ENCODE measurements at regions not wholly inside any gene's neighbourhood (a gene's known extent, or its start where the extent isn't known, plus 50 kb on each side); places are given as distances from the start of the nearest gene placed in this dataset.

DNA sequence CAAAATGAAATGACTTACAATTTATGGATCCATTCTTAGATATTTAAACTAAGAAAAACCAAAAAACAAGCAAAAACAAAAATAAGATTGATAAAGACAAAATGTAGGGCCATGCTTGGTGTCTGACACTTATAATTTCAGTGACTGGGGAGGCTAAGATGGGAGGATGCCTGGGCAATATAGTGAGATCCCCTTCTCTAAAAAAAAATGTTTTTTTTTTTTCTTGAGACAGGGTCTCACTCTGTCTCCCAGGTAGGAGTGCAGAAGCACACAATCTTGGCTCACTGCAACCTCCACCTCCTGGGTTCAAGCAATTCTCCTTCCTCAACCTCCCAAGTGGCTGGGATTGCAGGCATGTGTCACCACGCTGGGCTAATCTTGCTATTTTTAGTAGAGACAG, 92.4 kb downstream of the HFE start:
- no CpG with 5 or more reads among the region's 1 CpG for WGBS (ENCODE audit: insufficient coverage)
- H3K79me2 ChIP-seq (ENCODE audit: control insufficient read depth, insufficient read depth, low read length) = peaks cover 21% of the 10 kb centered on the region
- no peaks in the 10 kb centered on the region for H4K20me1 ChIP-seq (ENCODE audit: control insufficient read depth, insufficient read depth, low read length, poor library complexity, severe bottlenecking)
- intact Hi-C loops (cut with micrococcal nuclease) = loop anchor here (10.0 kb wide), 1 partner anchor 895 kb away; no protein-coding TSS in a partner anchor
- ATAC-seq (ENCODE audit: low read depth) = no peak
- Mint-ChIP-seq H3K27me3 (no peaks in the 10 kb centered on the region), H3K4me1 (peaks cover 19% of the 10 kb centered on the region), H3K4me3 (no peak overlapping the region), H3K27ac (no peak overlapping the region), H3K9me3 (ENCODE audit: insufficient read depth) (no peaks in the 10 kb centered on the region)
- no peaks in the 10 kb centered on the region for H3K36me3 ChIP-seq (replicated peaks in 1 of 2; ENCODE audit: control extremely low read depth in 1 of 2, control insufficient read depth in 1 of 2, extremely low read depth in 1 of 2, insufficient read depth in 2 of 2, low read length in 1 of 2)
- no peak overlapping the region for H3K9ac ChIP-seq (ENCODE audit: low read length)
- no peak overlapping the region for H3K4me3 ChIP-seq (ENCODE audit: control extremely low read depth in 1 of 5, extremely low read depth in 1 of 5, insufficient read depth in 1 of 5, low read depth in 2 of 5, low read length in 4 of 5)
- no peak for TF ChIP-seq EZH2 (IDR thresholded peaks at IDR 0.05; ENCODE audit: borderline replicate concordance, insufficient read depth, low read depth, low read length, poor library complexity, severe bottlenecking)
- TF ChIP-seq, protein P1, sequence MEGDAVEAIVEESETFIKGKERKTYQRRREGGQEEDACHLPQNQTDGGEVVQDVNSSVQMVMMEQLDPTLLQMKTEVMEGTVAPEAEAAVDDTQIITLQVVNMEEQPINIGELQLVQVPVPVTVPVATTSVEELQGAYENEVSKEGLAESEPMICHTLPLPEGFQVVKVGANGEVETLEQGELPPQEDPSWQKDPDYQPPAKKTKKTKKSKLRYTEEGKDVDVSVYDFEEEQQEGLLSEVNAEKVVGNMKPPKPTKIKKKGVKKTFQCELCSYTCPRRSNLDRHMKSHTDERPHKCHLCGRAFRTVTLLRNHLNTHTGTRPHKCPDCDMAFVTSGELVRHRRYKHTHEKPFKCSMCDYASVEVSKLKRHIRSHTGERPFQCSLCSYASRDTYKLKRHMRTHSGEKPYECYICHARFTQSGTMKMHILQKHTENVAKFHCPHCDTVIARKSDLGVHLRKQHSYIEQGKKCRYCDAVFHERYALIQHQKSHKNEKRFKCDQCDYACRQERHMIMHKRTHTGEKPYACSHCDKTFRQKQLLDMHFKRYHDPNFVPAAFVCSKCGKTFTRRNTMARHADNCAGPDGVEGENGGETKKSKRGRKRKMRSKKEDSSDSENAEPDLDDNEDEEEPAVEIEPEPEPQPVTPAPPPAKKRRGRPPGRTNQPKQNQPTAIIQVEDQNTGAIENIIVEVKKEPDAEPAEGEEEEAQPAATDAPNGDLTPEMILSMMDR (IDR thresholded peaks at IDR 0.05) = no peak
- CTCF ChIA-PET = interaction anchor here (1.2 to 1.7 kb wide), 5 partner anchors 8 to 94 kb away, joined by 3 to 6 read pairs (median 3); a partner anchor contains a TSS
- POLR2A ChIA-PET = no interaction called here
- no peak overlapping the region for H3K27ac ChIP-seq (ENCODE audit: low read length in 2 of 2)
- no peak overlapping the region for H2AFZ ChIP-seq (ENCODE audit: insufficient read depth, low read depth, low read length, poor library complexity, severe bottlenecking)
- peaks cover 0 to 15% (median 0%) of the 10 kb centered on the region in 3 donors for H3K9me3 ChIP-seq (ENCODE audit: control extremely low read depth in 1 of 3, control insufficient read depth in 2 of 3, insufficient read depth in 1 of 3, low read length in 2 of 3)
- DNase-seq = no peak
- no peak overlapping the region for H3K4me2 ChIP-seq (replicated peaks; ENCODE audit: low read depth, low read length, poor library complexity, severe bottlenecking)
- no peaks in the 10 kb centered on the region for H3K27me3 ChIP-seq (replicated peaks in 1 of 4; ENCODE audit: control extremely low read depth in 1 of 4, control insufficient read depth in 3 of 4, insufficient read depth in 4 of 4, low read length in 3 of 4)
- peaks cover 11 to 17% of the 10 kb centered on the region in 2 donors for H3K4me1 ChIP-seq (ENCODE audit: control insufficient read depth in 2 of 2, insufficient read depth in 2 of 2, low read length in 2 of 2)

DNA sequence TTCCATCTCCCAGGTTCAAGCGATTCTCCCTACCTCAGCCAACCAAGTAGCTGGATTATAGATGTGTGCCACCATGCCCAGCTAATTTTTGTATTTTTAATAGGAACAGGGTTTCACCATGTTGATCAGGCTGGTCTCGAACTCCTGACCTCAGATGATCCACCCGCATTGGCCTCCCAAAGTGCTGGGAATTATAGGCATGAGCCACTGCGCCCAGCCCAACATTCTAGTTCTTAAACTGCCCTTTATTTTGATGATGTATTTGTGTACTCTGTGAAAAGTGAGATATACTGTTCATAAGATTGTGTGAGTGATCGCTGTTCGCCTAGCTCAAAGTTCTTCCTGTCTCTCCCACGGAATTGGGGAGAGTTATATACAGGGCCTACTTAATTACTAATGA, 93.1 kb downstream of the HFE start:
- no peak overlapping the region for H3K4me3 Mint-ChIP-seq
- WGBS (ENCODE audit: insufficient coverage) = 100% methylated on average over 1 of the region's 7 CpGs
- no peak overlapping the region for H3K27ac ChIP-seq (ENCODE audit: low read length in 2 of 2)
- no peaks in the 10 kb centered on the region for H3K9me3 Mint-ChIP-seq (ENCODE audit: insufficient read depth)
- TF ChIP-seq, protein P1 (IDR thresholded peaks at IDR 0.05) = no peak
- no peak for TF ChIP-seq EZH2 (IDR thresholded peaks at IDR 0.05; ENCODE audit: borderline replicate concordance, insufficient read depth, low read depth, low read length, poor library complexity, severe bottlenecking)
- no peaks in the 10 kb centered on the region for H3K36me3 ChIP-seq (replicated peaks in 1 of 2; ENCODE audit: control extremely low read depth in 1 of 2, control insufficient read depth in 1 of 2, extremely low read depth in 1 of 2, insufficient read depth in 2 of 2, low read length in 1 of 2)
- no peaks in the 10 kb centered on the region for H3K27me3 ChIP-seq (replicated peaks in 1 of 4; ENCODE audit: control extremely low read depth in 1 of 4, control insufficient read depth in 3 of 4, insufficient read depth in 4 of 4, low read length in 3 of 4)
- H3K27ac Mint-ChIP-seq = no peak overlapping the region
- H3K27me3 Mint-ChIP-seq = no peaks in the 10 kb centered on the region
- H3K4me1 Mint-ChIP-seq = peaks cover 18% of the 10 kb centered on the region
- H3K4me3 ChIP-seq (ENCODE audit: control extremely low read depth in 1 of 5, extremely low read depth in 1 of 5, insufficient read depth in 1 of 5, low read depth in 2 of 5, low read length in 4 of 5) = no peak overlapping the region
- ChIA-PET POLR2A (interaction anchor here (0.6 kb wide), 1 partner anchor 83 kb away, joined by 3 read pairs; no protein-coding TSS in a partner anchor), CTCF (interaction anchor here (1.4 to 1.7 kb wide), 2 partner anchors 8 to 22 kb away, joined by 3 to 6 read pairs; no protein-coding TSS in a partner anchor)
- ATAC-seq (ENCODE audit: low read depth) (no peak), DNase-seq (no peak)
- no peaks in the 10 kb centered on the region for H4K20me1 ChIP-seq (ENCODE audit: control insufficient read depth, insufficient read depth, low read length, poor library complexity, severe bottlenecking)
- peaks cover 0 to 15% (median 0%) of the 10 kb centered on the region in 3 donors for H3K9me3 ChIP-seq (ENCODE audit: control extremely low read depth in 1 of 3, control insufficient read depth in 2 of 3, insufficient read depth in 1 of 3, low read length in 2 of 3)
- H3K79me2 ChIP-seq (ENCODE audit: control insufficient read depth, insufficient read depth, low read length) = peaks cover 16% of the 10 kb centered on the region
- peaks cover 11 to 17% of the 10 kb centered on the region in 2 donors for H3K4me1 ChIP-seq (ENCODE audit: control insufficient read depth in 2 of 2, insufficient read depth in 2 of 2, low read length in 2 of 2)
- H3K9ac ChIP-seq (ENCODE audit: low read length) = no peak overlapping the region
- no peak overlapping the region for H2AFZ ChIP-seq (ENCODE audit: insufficient read depth, low read depth, low read length, poor library complexity, severe bottlenecking)
- no peak overlapping the region for H3K4me2 ChIP-seq (replicated peaks; ENCODE audit: low read depth, low read length, poor library complexity, severe bottlenecking)
- intact Hi-C loops (cut with micrococcal nuclease) = no loop called here

All from B cell (primary cell).